ENCODE measurements at regions not wholly inside any gene's neighbourhood (a gene's known extent, or its start where the extent isn't known, plus 50 kb on each side); places are given as distances from the start of the nearest gene placed in this dataset.

GRCh38 chr17:79192503-79193351 lies 118.1 kb downstream of the ENGASE start (continued):
- TF ChIP-seq KMT2B (CRISPR knock-in tag; IDR thresholded peaks at IDR 0.05) = peak; percentile 63; the same call in 1 of the 2 replicates
- TF ChIP-seq NR3C1 (CRISPR knock-in tag; IDR thresholded peaks at IDR 0.05) = no peak
- peak; percentile 57; the same call in 1 of the 2 replicates for TF ChIP-seq TGIF2 (CRISPR knock-in tag; IDR thresholded peaks at IDR 0.05)
- TF ChIP-seq ZZZ3 (CRISPR knock-in tag; IDR thresholded peaks at IDR 0.05; ENCODE audit: borderline replicate concordance) = no peak
- no peak for TF ChIP-seq ETS1 (CRISPR knock-in tag; IDR thresholded peaks at IDR 0.05)
- TF ChIP-seq RBM39 (IDR thresholded peaks at IDR 0.05; ENCODE audit: low read depth, low read length, poor library complexity, severe bottlenecking) = no peak
- no peak for TF ChIP-seq NFE2 (CRISPR knock-in tag; IDR thresholded peaks at IDR 0.05)
- TF ChIP-seq ZNF205 (CRISPR knock-in tag; IDR thresholded peaks at IDR 0.05) = 0 out of 2 replicates have a peak, but pooled peaks have one; percentile 46
- no peak for TF ChIP-seq RBM22 (optimal IDR thresholded peaks at IDR 0.05; ENCODE audit: low read length)
- TF ChIP-seq ZNF232 (CRISPR knock-in tag; IDR thresholded peaks at IDR 0.05; ENCODE audit: borderline replicate concordance) = peak; percentile 89
- TF ChIP-seq PRDM15 (CRISPR knock-in tag; IDR thresholded peaks at IDR 0.05) = no peak
- no peak for TF ChIP-seq TCF12 (IDR thresholded peaks at IDR 0.05)
- no peak for TF ChIP-seq TCF12 (CRISPR knock-in tag; IDR thresholded peaks at IDR 0.05)
- TF ChIP-seq GLI4 (CRISPR knock-in tag; IDR thresholded peaks at IDR 0.05; ENCODE audit: borderline replicate concordance) = 0 out of 2 replicates have a peak, but pooled peaks have one; percentile 60
- no peak for TF ChIP-seq HIC2 (CRISPR knock-in tag; IDR thresholded peaks at IDR 0.05; ENCODE audit: low read depth)
- TF ChIP-seq CBX5 (CRISPR knock-in tag; IDR thresholded peaks at IDR 0.05; ENCODE audit: borderline replicate concordance) = no peak
- 0 out of 2 replicates have a peak, but pooled peaks have one; percentile 27 for TF ChIP-seq ZNF263 (CRISPR knock-in tag; IDR thresholded peaks at IDR 0.05)
- peak; percentile 60; the same call in 1 of the 2 replicates for TF ChIP-seq MTF2 (CRISPR knock-in tag; IDR thresholded peaks at IDR 0.05; ENCODE audit: borderline replicate concordance)
- 0 out of 2 replicates have a peak, but pooled peaks have one; percentile 42 for TF ChIP-seq ZNF766 (CRISPR knock-in tag; IDR thresholded peaks at IDR 0.05; ENCODE audit: borderline replicate concordance)
- TF ChIP-seq ZNF572 (CRISPR knock-in tag; IDR thresholded peaks at IDR 0.05) = no peak
- 0 out of 2 replicates have a peak, but pooled peaks have one; percentile 61 for TF ChIP-seq ZNF264 (CRISPR knock-in tag; IDR thresholded peaks at IDR 0.05)
- 0 out of 2 replicates have a peak, but pooled peaks have one; percentile 76 for TF ChIP-seq KLF11 (CRISPR knock-in tag; IDR thresholded peaks at IDR 0.05)
- no peak for TF ChIP-seq GTF3A (CRISPR knock-in tag; conservative IDR thresholded peaks at IDR 0.05)
- TF ChIP-seq MXD4 (CRISPR knock-in tag; IDR thresholded peaks at IDR 0.05) = no peak
- no peak for TF ChIP-seq ZBTB21 (CRISPR knock-in tag; IDR thresholded peaks at IDR 0.05)

Data from HepG2 (cell line).